ENCODE measurements at regions not wholly inside any gene's neighbourhood (a gene's known extent, or its start where the extent isn't known, plus 50 kb on each side); places are given as distances from the start of the nearest gene placed in this dataset.

- no peak for TF ChIP-seq TAF1 (IDR thresholded peaks at IDR 0.05; ENCODE audit: low read depth)
- TF ChIP-seq CTCF (IDR thresholded peaks at IDR 0.05; ENCODE audit: poor library complexity, severe bottlenecking), result no peak
- TF ChIP-seq POLR2AphosphoS5 (IDR thresholded peaks at IDR 0.05), result no peak
- no peak for TF ChIP-seq EP300 (conservative IDR thresholded peaks at IDR 0.05; ENCODE audit: poor library complexity, severe bottlenecking)
- TF ChIP-seq EZH2 (IDR thresholded peaks at IDR 0.05; ENCODE audit: borderline replicate concordance, insufficient read depth, low read length, poor library complexity, severe bottlenecking), result no peak
- no peak for TF ChIP-seq REST (IDR thresholded peaks at IDR 0.05; ENCODE audit: borderline replicate concordance)
- TF ChIP-seq SMC3 (conservative IDR thresholded peaks at IDR 0.05; ENCODE audit: poor library complexity), result no peak
These were observed 83.1 kb downstream of the HHIPL2 start for GRCh38 chr1:222464841-222465210.

Measured in neural cell (in vitro differentiated cells).